Left ventricle myocardium inferior (tissue), 1 donor: ENCODE measurements at regions not wholly inside any gene's neighbourhood (a gene's known extent, or its start where the extent isn't known, plus 50 kb on each side); places are given as distances from the start of the nearest gene placed in this dataset.

ENCODE experiments used
- DNase-seq: peaks from one replicate; pipeline ENCODE4 v3.0.0-alpha.2; 2020
- H3K27ac ChIP-seq: fragments of 200-600 bp; replicated peaks from 2 replicates; pipeline ENCODE4 v1.8.0; 2021
- H3K27me3 ChIP-seq: fragments of 200-600 bp; 2 replicates; pipeline ENCODE4 v1.8.0; 2021; ENCODE audit warnings: low read depth
- H3K36me3 ChIP-seq: fragments of 200-600 bp; 2 replicates; pipeline ENCODE4 v1.8.0; 2021
- H3K4me1 ChIP-seq: fragments of 200-600 bp; 2 replicates; pipeline ENCODE4 v1.8.0; 2021
- H3K4me3 ChIP-seq: fragments of 200-600 bp; 2 replicates; pipeline ENCODE4 v1.8.0; 2021; ENCODE audit warnings: mild to moderate bottlenecking, moderate library complexity
- H3K9me3 ChIP-seq: fragments of 200-600 bp; replicated peaks from 2 replicates; pipeline ENCODE4 v1.8.0; 2021
- intact Hi-C: fragments of 100-400 bp; cut with micrococcal nuclease; formaldehyde crosslinking; loops from one replicate; pipeline ENCODE4 v1.11.0; 2022
- TF ChIP-seq, protein P1 (sequence below): fragments of 200-600 bp; IDR thresholded peaks from 2 replicates; pipeline ENCODE4 v1.8.0; 2021; ENCODE audit warnings: antibody characterized with exemption, mild to moderate bottlenecking, borderline replicate concordance
- donor health status: DM: no; HTN: yes; CAD: no; lungs with severe emphysema.

DNA sequence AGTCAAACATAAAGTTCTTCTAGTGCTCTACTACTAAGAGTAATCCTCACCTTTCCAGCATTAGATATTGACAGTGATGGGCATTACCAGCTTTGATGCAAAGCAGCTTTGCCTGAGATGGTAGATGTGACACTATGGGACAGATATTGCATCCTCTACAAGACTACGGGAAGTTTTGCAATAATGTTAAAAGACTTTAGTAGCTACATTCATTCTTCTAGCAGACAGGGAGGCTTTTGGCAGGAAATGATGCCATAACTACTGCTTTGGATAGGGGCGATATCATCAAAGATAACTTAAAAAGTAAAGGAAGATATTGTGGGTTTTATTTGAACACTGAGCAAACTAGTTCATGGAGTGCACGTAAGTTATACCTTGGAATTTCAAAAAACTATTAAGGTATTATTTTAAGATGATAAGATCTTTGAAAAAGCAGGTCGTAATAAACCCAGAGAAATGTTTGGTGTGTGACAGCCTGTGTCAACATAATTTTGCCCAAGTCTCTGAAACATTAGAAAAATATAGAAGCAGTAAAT lies 368.3 kb upstream of the TMPRSS15 start:
- Histone ChIP-seq H3K4me3 (no peak overlapping the region), H3K4me1 (no peaks in the 10 kb centered on the region), H3K9me3 (no peaks in the 10 kb centered on the region), H3K36me3 (no peaks in the 10 kb centered on the region), H3K27me3 (no peaks in the 10 kb centered on the region), H3K27ac (no peak overlapping the region)
- no peak for DNase-seq
- intact Hi-C loops: no loop called here
- TF ChIP-seq, protein P1, sequence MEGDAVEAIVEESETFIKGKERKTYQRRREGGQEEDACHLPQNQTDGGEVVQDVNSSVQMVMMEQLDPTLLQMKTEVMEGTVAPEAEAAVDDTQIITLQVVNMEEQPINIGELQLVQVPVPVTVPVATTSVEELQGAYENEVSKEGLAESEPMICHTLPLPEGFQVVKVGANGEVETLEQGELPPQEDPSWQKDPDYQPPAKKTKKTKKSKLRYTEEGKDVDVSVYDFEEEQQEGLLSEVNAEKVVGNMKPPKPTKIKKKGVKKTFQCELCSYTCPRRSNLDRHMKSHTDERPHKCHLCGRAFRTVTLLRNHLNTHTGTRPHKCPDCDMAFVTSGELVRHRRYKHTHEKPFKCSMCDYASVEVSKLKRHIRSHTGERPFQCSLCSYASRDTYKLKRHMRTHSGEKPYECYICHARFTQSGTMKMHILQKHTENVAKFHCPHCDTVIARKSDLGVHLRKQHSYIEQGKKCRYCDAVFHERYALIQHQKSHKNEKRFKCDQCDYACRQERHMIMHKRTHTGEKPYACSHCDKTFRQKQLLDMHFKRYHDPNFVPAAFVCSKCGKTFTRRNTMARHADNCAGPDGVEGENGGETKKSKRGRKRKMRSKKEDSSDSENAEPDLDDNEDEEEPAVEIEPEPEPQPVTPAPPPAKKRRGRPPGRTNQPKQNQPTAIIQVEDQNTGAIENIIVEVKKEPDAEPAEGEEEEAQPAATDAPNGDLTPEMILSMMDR: no peak

GRCh38 chr21:18772404-18772803 lies 368.8 kb upstream of the TMPRSS15 start:
- Histone ChIP-seq H3K27me3 (no peaks in the 10 kb centered on the region), H3K9me3 (no peaks in the 10 kb centered on the region), H3K4me1 (no peaks in the 10 kb centered on the region), H3K4me3 (no peak overlapping the region), H3K27ac (no peak overlapping the region), H3K36me3 (no peaks in the 10 kb centered on the region)
- no peak for DNase-seq
- intact Hi-C loops: no loop called here
- TF ChIP-seq, protein P1: no peak

- DNase-seq: no peak
- Histone ChIP-seq H3K27ac (no peak overlapping the region), H3K27me3 (no peaks in the 10 kb centered on the region), H3K4me1 (no peaks in the 10 kb centered on the region), H3K36me3 (no peaks in the 10 kb centered on the region), H3K4me3 (no peak overlapping the region), H3K9me3 (no peaks in the 10 kb centered on the region)
- TF ChIP-seq, protein P1: no peak
- intact Hi-C loops: no loop called here
Observed at GRCh38 chr21:18772897-18773296, 369.3 kb upstream of the TMPRSS15 start.

GRCh38 chr21:18776936-18777335 lies 373.4 kb upstream of the TMPRSS15 start:
- TF ChIP-seq, protein P1: no peak
- Histone ChIP-seq H3K27ac (no peak overlapping the region), H3K27me3 (no peaks in the 10 kb centered on the region), H3K36me3 (no peaks in the 10 kb centered on the region), H3K4me1 (no peaks in the 10 kb centered on the region), H3K4me3 (no peak overlapping the region), H3K9me3 (no peaks in the 10 kb centered on the region)
- intact Hi-C loops: no loop called here
- DNase-seq: no peak

DNA sequence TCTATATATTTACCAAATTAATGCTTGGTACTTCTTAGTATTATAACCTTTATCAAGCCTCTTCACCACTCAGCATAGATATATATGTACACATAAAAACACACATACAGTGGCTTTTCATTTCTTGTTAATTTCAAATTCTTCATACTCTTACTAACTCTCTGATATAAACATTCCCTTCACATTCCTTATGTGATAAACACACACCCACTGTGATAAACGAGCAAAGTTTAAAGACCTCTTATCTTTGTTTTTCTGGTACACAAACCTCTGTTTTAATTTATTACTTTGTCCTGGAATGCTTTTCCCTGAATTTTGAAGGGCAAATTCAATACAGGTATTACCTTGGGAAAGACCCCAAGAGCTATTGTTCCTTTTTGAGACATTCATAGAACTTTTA lies 379.1 kb upstream of the TMPRSS15 start:
- H3K27ac ChIP-seq: no peak overlapping the region
- H3K9me3 ChIP-seq: no peaks in the 10 kb centered on the region
- DNase-seq: no peak
- TF ChIP-seq, protein P1: no peak
- no peaks in the 10 kb centered on the region for H3K4me1 ChIP-seq
- no peaks in the 10 kb centered on the region for H3K27me3 ChIP-seq
- intact Hi-C loops: no loop called here
- no peaks in the 10 kb centered on the region for H3K36me3 ChIP-seq
- H3K4me3 ChIP-seq: no peak overlapping the region
